ENCODE measurements at regions not wholly inside any gene's neighbourhood (a gene's known extent, or its start where the extent isn't known, plus 50 kb on each side); places are given as distances from the start of the nearest gene placed in this dataset.
"Not testable (repeated sequence)": the region's sequence is repeated elsewhere in the genome, so short reads cannot be mapped to it uniquely, and the experiment has no call there.

GRCh38 chr21:15627823-15628222 is 102.0 kb upstream of the USP25 start:
- intact Hi-C loops (cut with DNase I): no loop called here
- no peak overlapping the region for H3K27ac ChIP-seq (replicated peaks in 1 of 4)
- H3K4me1 ChIP-seq: no peaks in the 10 kb centered on the region
- DNase-seq (ENCODE audit: extremely low spot score): no peak
- H3K4me3 ChIP-seq: no peak overlapping the region
- no peaks in the 10 kb centered on the region for H3K36me3 ChIP-seq
- TF ChIP-seq POLR2A (IDR thresholded peaks at IDR 0.05; ENCODE audit: low read depth): no peak
- no peak for TF ChIP-seq POLR2AphosphoS5 (IDR thresholded peaks at IDR 0.05)
- no peak for TF ChIP-seq EP300 (IDR thresholded peaks at IDR 0.05)
- TF ChIP-seq, protein P1, sequence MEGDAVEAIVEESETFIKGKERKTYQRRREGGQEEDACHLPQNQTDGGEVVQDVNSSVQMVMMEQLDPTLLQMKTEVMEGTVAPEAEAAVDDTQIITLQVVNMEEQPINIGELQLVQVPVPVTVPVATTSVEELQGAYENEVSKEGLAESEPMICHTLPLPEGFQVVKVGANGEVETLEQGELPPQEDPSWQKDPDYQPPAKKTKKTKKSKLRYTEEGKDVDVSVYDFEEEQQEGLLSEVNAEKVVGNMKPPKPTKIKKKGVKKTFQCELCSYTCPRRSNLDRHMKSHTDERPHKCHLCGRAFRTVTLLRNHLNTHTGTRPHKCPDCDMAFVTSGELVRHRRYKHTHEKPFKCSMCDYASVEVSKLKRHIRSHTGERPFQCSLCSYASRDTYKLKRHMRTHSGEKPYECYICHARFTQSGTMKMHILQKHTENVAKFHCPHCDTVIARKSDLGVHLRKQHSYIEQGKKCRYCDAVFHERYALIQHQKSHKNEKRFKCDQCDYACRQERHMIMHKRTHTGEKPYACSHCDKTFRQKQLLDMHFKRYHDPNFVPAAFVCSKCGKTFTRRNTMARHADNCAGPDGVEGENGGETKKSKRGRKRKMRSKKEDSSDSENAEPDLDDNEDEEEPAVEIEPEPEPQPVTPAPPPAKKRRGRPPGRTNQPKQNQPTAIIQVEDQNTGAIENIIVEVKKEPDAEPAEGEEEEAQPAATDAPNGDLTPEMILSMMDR (IDR thresholded peaks at IDR 0.05): no peak
- no peaks in the 10 kb centered on the region for H3K27me3 ChIP-seq
- WGBS: 46% methylated on average over 7 of the region's 7 CpGs
- no peaks in the 10 kb centered on the region for H3K9me3 ChIP-seq

GRCh38 chr21:15631342-15631741 is 98.4 kb upstream of the USP25 start:
- WGBS: 18% methylated on average over 2 of the region's 2 CpGs
- H3K36me3 ChIP-seq: no peaks in the 10 kb centered on the region
- TF ChIP-seq, protein P1 (IDR thresholded peaks at IDR 0.05): no peak
- TF ChIP-seq POLR2AphosphoS5 (IDR thresholded peaks at IDR 0.05) (no peak), EP300 (IDR thresholded peaks at IDR 0.05) (no peak), POLR2A (IDR thresholded peaks at IDR 0.05; ENCODE audit: low read depth) (no peak)
- no peak overlapping the region for H3K27ac ChIP-seq (replicated peaks in 1 of 4)
- DNase-seq (ENCODE audit: extremely low spot score): no peak
- H3K27me3 ChIP-seq: no peaks in the 10 kb centered on the region
- no peak overlapping the region for H3K4me3 ChIP-seq
- H3K4me1 ChIP-seq: no peaks in the 10 kb centered on the region
- H3K9me3 ChIP-seq: no peaks in the 10 kb centered on the region
- intact Hi-C loops (cut with DNase I): no loop called here

DNA sequence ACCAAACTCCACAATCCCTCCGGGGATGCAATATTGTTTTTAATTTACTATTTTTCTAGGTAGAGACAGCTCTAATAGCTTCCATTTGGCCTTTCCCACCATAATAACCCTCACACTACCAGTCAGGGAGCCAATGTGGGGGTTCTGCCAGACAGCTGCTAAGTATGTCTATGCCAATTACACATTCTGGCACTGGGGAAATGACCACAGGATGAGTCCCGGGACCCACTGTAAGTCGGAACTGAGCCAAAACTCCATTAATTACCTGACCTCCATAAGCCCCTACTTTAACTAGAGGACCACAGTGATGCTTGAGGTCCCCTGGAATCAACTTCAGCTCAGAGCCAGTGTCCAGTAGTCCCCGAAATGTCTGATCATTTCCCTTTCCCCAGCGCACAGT is 95.2 kb upstream of the USP25 start:
- DNase-seq (ENCODE audit: extremely low spot score); H3K4me3 ChIP-seq; H3K27me3 ChIP-seq; intact Hi-C loops (cut with DNase I); H3K27ac ChIP-seq (replicated peaks in 1 of 4); H3K9me3 ChIP-seq; H3K36me3 ChIP-seq; H3K4me1 ChIP-seq: not testable (repeated sequence)
- 81% methylated on average over 4 of the region's 5 CpGs for WGBS

- peak in 1 of 2 donors; percentile 20 for TF ChIP-seq POLR2AphosphoS5 (IDR thresholded peaks at IDR 0.05)
- TF ChIP-seq EP300 (IDR thresholded peaks at IDR 0.05): no peak
- TF ChIP-seq, protein P1 (IDR thresholded peaks at IDR 0.05): no peak
- peak overlapping the region in 2 of 4 donors; percentile 0 to 28 for H3K27ac ChIP-seq (replicated peaks in 1 of 4)
- H3K4me1 ChIP-seq: peaks cover 0 to 40% (median 30%) of the 10 kb centered on the region in 4 donors
- H3K27me3 ChIP-seq: no peaks in the 10 kb centered on the region
- no peak for DNase-seq (ENCODE audit: extremely low spot score)
- H3K4me3 ChIP-seq: no peak overlapping the region
- H3K9me3 ChIP-seq: no peaks in the 10 kb centered on the region
- WGBS: 65% methylated on average over 8 of the region's 8 CpGs
- no peaks in the 10 kb centered on the region for H3K36me3 ChIP-seq
- intact Hi-C loops (cut with DNase I): no loop called here
These were observed 90.8 kb upstream of the USP25 start for GRCh38 chr21:15638856-15639549.

DNA sequence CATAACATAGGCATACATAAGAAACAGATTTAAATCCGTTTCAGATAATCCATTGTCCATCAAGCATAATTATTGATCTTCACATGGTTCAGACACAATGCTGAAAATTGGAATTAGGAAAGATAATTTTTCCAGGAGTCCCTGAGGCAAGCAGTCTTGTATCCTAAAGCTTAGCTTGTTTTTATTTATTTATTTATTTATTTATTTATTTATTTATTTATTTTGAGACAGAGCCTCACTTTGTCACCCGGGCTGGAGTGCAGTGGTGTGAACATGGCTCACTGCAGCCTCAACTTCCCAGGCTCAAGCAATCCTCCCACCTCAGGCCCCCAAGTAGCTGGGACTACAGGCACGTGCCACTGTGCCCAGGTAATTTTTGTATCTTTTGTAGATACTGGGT is 89.7 kb upstream of the USP25 start:
- H3K4me3 ChIP-seq; intact Hi-C loops (cut with DNase I); H3K9me3 ChIP-seq; H3K27ac ChIP-seq (replicated peaks in 1 of 4); H3K36me3 ChIP-seq; H3K27me3 ChIP-seq; DNase-seq (ENCODE audit: extremely low spot score): not testable (repeated sequence)
- H3K4me1 ChIP-seq: peaks cover 0 to 40% (median 30%) of the 10 kb centered on the region in 4 donors
- WGBS: 84% methylated on average over 3 of the region's 3 CpGs

- Histone ChIP-seq H3K27me3 (no peaks in the 10 kb centered on the region), H3K9me3 (no peaks in the 10 kb centered on the region), H3K27ac (replicated peaks in 1 of 4) (no peak overlapping the region), H3K4me3 (no peak overlapping the region), H3K4me1 (peaks cover 0 to 32% (median 22%) of the 10 kb centered on the region in 4 donors), H3K36me3 (no peaks in the 10 kb centered on the region)
- TF ChIP-seq, protein P1 (IDR thresholded peaks at IDR 0.05): no peak
- no peak for TF ChIP-seq EP300 (IDR thresholded peaks at IDR 0.05)
- TF ChIP-seq POLR2A (IDR thresholded peaks at IDR 0.05; ENCODE audit: low read depth): no peak
- intact Hi-C loops (cut with DNase I): no loop called here
- WGBS: 82% methylated on average over 3 of the region's 3 CpGs
- DNase-seq (ENCODE audit: extremely low spot score): no peak
These were observed 85.3 kb upstream of the USP25 start for GRCh38 chr21:15644489-15644888.

Data from esophagus muscularis mucosa (tissue), 4 donors.